Pancreas (tissue), 10 donors: ENCODE measurements at regions not wholly inside any gene's neighbourhood (a gene's known extent, or its start where the extent isn't known, plus 50 kb on each side); places are given as distances from the start of the nearest gene placed in this dataset.

Experiments used
- ATAC-seq, 4 donors: fragments of 200-7000 bp; cut with Tn5 transposase; one replicate each; pipeline versions ENCODE4 v1.8.0 to v1.9.1; 2020; ENCODE audit warnings: mild to moderate bottlenecking in 4 of 4, moderate library complexity in 4 of 4
- DNase-seq, 6 donors: peaks; one replicate each; pipeline ENCODE4 v3.0.0-alpha.2; 2020
- FAIRE-seq: peaks from 2 replicates; lab custom pipeline; 2012; peaks lifted over from hg19 to GRCh38; lab: Jason Lieb, UNC
- H3K27ac ChIP-seq, 4 donors: fragments of 200-600 bp; sonication (generic); 1 replicate in 3 of 4; 2 replicates in 1 of 4; pipeline versions ENCODE4 v1.5.0 to v1.8.0; 2020
- H3K27me3 ChIP-seq, 4 donors: fragments of 200-600 bp; one replicate each; pipeline ENCODE4 v1.8.0; 2021
- H3K36me3 ChIP-seq, 3 donors: fragments of 200-600 bp; sonication (generic) in 1 of 3; one replicate each; pipeline versions ENCODE4 v1.5.0 to v1.8.0; 2020 to 2021
- H3K4me1 ChIP-seq, 3 donors: fragments of 200-600 bp; one replicate each; pipeline ENCODE4 v1.8.0; 2021
- H3K4me3 ChIP-seq, 4 donors: fragments of 200-600 bp; sonication (generic) in 2 of 4; one replicate each; pipeline versions ENCODE4 v1.5.0 to v1.8.0; 2020 to 2021
- H3K9me3 ChIP-seq, 4 donors: fragments of 200-600 bp; one replicate each; pipeline ENCODE4 v1.8.0; 2021
- CTCF ChIP-seq, 4 donors: fragments of 200-600 bp; sonication (generic) in 3 of 4; IDR thresholded peaks; one replicate each; pipeline versions ENCODE4 v1.5.0 to v1.8.0; 2021; ENCODE audit warnings: antibody characterized with exemption in 4 of 4
- WGBS, 2 donors: extraction: QIAGEN DNeasy Blood & Tissue Kit; methylation state at CpG; one replicate each; pipeline ENCODE4 v1.1.7; 2013; 5-methylcytosine and 5-hydroxymethylcytosine counted together
- intact Hi-C, 3 donors: fragments of 100-400 bp; cut with DNase I; formaldehyde crosslinking; loops; one replicate each; pipeline versions ENCODE4 v1.11.1 to v1.14.2; 2022
- donor health status: healthy with polysubstance abuse.
- donor health status: DM: no; HTN: no; CAD: no; lungs with moderate emphysema.
- donor health status: DM: no; HTN: no; CAD: no.
- donor health status: control.
- donor health status: control.
- donor health status: Bipolar disorder and iron deficiency.
- donor health status: DM: yes; HTN: yes; CAD: no.
- donor health status: DM: no; HTN: no; CAD: no.
- donor health status: DM: no; HTN: no; CAD: no.
- donor health status: DM: yes; HTN: yes; CAD: no.

- FAIRE-seq (no peak), DNase-seq (no peak), ATAC-seq (no peak)
- intact Hi-C loops: no loop called here
- Histone ChIP-seq H3K27ac (no peak overlapping the region), H3K27me3 (no peaks in the 10 kb centered on the region), H3K9me3 (no peaks in the 10 kb centered on the region), H3K36me3 (no peaks in the 10 kb centered on the region), H3K4me1 (no peaks in the 10 kb centered on the region), H3K4me3 (no peak overlapping the region)
- WGBS, 2 donors: 50 to 60% methylated on average over 3 of the region's 3 CpGs
- TF ChIP-seq CTCF (IDR thresholded peaks at IDR 0.05): no peak
These were observed 56.1 kb upstream of the PCED1B start for GRCh38 chr12:47023311-47023710.

- DNase-seq: no peak
- no peaks in the 10 kb centered on the region for H3K36me3 ChIP-seq
- H3K9me3 ChIP-seq: no peaks in the 10 kb centered on the region
- no peak for FAIRE-seq
- intact Hi-C loops: no loop called here
- no peak overlapping the region for H3K27ac ChIP-seq
- H3K27me3 ChIP-seq: no peaks in the 10 kb centered on the region
- no peak for ATAC-seq
- H3K4me3 ChIP-seq: no peak overlapping the region
- no peak for TF ChIP-seq CTCF (IDR thresholded peaks at IDR 0.05)
- 68 to 74% methylated on average over 6 of the region's 6 CpGs for WGBS, 2 donors
- no peaks in the 10 kb centered on the region for H3K4me1 ChIP-seq
These were observed 55.5 kb upstream of the PCED1B start for GRCh38 chr12:47023953-47024352.

- DNase-seq (no peak), FAIRE-seq (no peak), ATAC-seq (no peak)
- H3K9me3 ChIP-seq: no peaks in the 10 kb centered on the region
- intact Hi-C loops: no loop called here
- no peak overlapping the region for H3K27ac ChIP-seq
- TF ChIP-seq CTCF (IDR thresholded peaks at IDR 0.05): no peak
- WGBS, 2 donors: 66 to 68% methylated on average over 2 of the region's 2 CpGs
- H3K4me1 ChIP-seq: no peaks in the 10 kb centered on the region
- no peaks in the 10 kb centered on the region for H3K36me3 ChIP-seq
- no peaks in the 10 kb centered on the region for H3K27me3 ChIP-seq
- no peak overlapping the region for H3K4me3 ChIP-seq
These were observed 55.0 kb upstream of the PCED1B start for GRCh38 chr12:47024463-47024862.

- Histone ChIP-seq H3K27me3 (no peaks in the 10 kb centered on the region), H3K27ac (no peak overlapping the region), H3K4me3 (no peak overlapping the region), H3K4me1 (no peaks in the 10 kb centered on the region), H3K9me3 (no peaks in the 10 kb centered on the region), H3K36me3 (no peaks in the 10 kb centered on the region)
- DNase-seq (no peak), ATAC-seq (no peak), FAIRE-seq (no peak)
- intact Hi-C loops: no loop called here
- TF ChIP-seq CTCF (IDR thresholded peaks at IDR 0.05): no peak
- WGBS, 2 donors: 60 to 68% methylated on average over 2 of the region's 2 CpGs
These were observed 54.1 kb upstream of the PCED1B start for GRCh38 chr12:47025349-47025748.

- Histone ChIP-seq H3K27me3 (no peaks in the 10 kb centered on the region), H3K9me3 (no peaks in the 10 kb centered on the region), H3K4me3 (no peak overlapping the region), H3K4me1 (no peaks in the 10 kb centered on the region), H3K27ac (no peak overlapping the region), H3K36me3 (no peaks in the 10 kb centered on the region)
- no peak for TF ChIP-seq CTCF (IDR thresholded peaks at IDR 0.05)
- 87 to 90% methylated on average over 2 of the region's 2 CpGs for WGBS, 2 donors
- DNase-seq (no peak), ATAC-seq (no peak), FAIRE-seq (no peak)
- intact Hi-C loops: no loop called here
These were observed 53.6 kb upstream of the PCED1B start for GRCh38 chr12:47025798-47026197.
